ENCODE measurements at regions not wholly inside any gene's neighbourhood (a gene's known extent, or its start where the extent isn't known, plus 50 kb on each side); places are given as distances from the start of the nearest gene placed in this dataset.

DNA sequence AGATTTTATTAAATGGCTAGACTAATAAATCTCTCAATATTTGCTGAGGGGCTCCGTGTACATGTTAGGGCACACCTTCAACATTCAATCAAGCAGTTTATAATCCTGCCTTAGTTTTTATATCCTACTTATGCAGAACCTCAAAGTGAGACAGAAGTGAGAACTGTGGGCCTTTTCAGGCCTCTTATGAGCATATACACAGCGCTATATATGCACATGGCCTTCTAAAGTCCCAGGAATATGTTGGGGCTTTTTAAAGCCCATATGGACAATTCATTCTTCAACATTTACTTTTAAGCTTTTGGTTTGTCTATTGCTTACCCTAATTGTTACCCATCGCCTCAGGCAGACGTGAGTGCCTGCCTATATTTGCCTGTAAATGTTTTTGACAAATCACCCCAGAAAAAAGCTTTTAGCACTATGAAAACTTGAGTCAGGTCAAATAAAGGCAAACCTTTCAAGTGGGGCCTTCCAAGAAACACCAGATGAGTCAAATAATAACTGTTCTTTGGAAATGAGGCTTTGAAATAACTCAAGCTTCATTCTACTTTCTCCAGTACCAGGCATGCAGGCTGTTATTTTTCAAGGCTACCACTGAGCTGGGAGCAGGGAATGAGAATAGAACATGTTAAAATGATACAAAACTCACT lies 58.2 kb downstream of the ESM1 start:
- no peak for DNase-seq

GRCh38 chr5:54924487-54924886 lies 60.9 kb downstream of the ESM1 start:
- DNase-seq, result no peak

GRCh38 chr5:54917323-54917722 lies 68.1 kb downstream of the ESM1 start:
- no peak for DNase-seq

- DNase-seq, result no peak
Observed at GRCh38 chr5:54915466-54916027, 69.8 kb downstream of the ESM1 start.

DNA sequence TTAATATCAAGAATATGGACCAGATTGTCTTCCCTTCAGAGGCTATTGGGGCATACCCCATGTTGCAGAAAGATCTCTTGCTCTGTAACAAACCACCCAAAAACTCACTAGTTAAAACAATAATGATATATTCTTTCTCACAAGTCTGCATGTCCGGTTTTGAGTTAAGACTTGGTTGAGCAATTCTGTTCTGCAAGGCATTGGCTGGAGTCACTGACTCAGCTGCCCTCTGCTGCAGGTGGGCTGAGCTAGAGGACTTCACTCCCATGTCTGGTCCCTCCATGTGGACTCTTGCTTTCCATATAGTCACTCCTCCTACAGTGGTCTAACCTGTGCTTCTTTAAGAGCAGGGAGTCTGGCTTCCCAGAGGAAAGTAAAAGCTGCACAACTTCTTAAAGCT lies 73.4 kb downstream of the ESM1 start:
- no peak for DNase-seq

DNA sequence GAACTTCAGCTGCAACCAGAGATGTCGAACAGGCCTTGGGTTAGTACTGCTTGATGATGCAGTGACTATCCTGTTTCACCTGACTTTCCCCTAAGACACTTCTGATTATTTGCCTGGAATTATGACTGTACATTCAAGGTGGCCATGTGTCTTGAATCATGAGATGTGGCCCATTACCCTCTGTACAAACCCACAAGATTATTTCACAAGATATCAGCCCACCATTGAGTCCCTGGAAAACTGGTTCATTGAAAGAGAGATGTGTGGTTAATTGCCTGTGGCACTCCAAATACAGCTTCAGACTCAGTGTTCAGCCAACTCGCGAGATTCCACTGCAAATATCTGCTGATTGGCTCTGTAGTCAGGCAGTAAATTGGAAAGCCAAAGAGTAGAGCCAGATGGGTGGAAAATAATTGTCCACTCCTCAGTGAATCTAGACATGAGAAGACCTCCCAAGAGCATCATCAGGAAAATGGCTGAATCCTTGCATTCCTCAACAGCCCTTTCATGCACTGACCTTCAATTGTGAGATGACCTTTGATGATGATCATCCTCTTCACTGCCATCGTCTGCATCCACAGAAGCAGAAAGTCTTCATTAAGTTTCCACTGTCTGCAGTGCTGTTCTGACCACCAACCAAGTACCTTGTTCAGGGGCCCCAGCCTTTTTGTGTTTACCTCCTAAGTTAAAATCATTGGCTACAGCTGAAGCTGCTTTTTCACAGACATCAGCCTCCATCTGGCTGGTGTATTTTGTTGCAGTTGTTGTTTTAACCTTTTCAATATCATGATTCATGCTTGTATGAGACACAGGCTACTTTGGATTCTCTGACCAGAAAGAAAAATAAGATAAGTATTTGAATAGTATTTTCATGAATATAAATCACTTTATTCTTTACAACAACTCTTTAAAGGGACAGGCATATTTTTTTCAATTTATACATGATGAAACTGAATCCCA lies 75.2 kb downstream of the ESM1 start:
- DNase-seq, result peak; percentile 32

DNA sequence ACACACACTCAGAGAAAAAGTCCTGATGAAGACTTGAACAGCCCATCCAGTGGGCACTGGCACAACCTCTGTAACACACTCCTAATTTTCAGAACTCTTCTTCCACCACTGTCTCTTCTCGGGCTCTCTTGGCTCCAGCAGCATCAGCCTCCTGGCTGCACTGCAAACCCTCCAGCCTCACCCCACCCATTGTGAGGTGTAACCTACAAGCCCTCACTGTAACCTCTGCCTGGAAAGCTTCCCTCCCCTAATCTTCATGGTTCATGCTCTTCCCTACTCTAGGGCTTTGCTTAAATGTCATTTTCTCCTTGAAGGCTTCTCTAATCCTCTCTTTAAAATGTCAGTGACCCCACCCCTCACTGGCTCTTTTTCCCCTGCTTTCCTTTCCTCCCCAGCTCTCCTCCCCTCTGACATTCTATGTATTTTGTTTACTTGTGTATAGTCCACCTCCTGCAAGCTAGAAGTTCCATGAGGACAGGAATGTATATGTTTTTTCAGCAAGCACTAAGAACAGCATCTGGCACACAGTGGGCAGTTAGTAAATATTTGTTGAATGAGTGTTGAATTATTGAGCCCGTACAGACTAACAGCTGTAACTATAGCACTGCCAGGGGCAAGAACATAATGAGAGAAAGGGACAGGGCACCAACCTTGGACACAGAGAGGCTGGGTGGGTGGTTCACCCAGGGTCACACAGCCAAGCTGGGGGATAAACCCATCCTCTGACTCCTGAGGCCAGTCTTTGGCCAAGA lies 76.4 kb downstream of the ESM1 start:
- DNase-seq, result no peak

- DNase-seq, result peak; percentile 57
Observed at GRCh38 chr5:54905942-54906537, 79.4 kb downstream of the ESM1 start.

- DNase-seq, result no peak
Observed at GRCh38 chr5:54905246-54905795, 80.1 kb downstream of the ESM1 start.

DNA sequence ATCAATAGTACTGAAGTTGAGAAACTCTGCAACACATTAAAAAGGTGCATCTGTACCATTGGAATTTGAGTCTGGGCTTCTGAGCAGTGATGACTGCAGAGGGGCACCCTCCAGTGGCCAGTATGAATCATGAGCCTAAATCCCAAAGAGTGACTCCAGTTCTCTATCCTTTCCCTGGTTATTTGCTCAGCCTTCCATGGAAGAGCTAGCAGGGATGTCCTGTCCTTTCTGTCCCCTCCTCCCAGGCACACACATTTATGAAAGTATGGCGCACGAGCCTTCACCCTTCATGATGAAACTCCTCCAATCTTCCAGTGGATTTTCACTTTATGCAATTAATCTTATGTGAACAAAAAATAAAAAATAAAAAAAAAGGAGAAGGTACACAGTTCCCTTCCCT lies 81.0 kb downstream of the ESM1 start:
- peak; percentile 35 for DNase-seq

GRCh38 chr5:54902791-54903473 lies 82.5 kb downstream of the ESM1 start:
- peak; percentile 78 for DNase-seq

DNA sequence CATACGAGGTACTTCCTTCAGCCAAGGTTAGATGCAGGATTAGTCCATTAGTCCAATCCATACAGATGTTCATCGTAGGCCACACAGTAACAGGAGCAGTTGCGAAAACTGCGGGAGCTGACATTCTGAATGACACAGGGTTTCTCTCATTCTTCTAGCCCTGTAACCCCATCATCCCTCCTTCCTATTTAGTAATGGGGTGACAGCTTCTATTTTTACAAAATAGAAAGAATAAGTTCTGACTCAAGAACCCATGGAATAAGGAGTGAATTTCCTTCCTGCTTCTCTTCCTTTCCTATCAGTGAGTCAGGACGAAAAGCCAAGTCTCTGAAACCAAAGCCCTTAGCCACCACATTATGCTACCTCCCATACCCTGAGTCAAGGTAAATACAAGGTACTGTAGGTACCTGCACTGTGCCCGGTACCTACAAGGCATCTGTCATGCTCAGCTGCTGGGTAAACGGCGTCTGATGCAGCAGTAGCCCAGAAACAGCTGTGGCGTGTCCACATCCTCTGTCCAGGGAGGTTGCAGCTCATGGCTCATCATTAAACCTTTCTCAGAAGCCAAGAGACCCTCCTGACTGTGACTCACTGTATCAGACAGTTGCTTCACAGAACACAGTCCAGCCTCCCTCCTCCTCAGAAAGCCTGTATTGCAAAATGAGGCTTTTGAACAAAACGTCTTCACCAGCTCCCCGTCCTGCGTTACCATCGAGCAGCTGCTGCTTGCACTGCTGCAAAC lies 84.2 kb downstream of the ESM1 start:
- DNase-seq, result no peak

DNA sequence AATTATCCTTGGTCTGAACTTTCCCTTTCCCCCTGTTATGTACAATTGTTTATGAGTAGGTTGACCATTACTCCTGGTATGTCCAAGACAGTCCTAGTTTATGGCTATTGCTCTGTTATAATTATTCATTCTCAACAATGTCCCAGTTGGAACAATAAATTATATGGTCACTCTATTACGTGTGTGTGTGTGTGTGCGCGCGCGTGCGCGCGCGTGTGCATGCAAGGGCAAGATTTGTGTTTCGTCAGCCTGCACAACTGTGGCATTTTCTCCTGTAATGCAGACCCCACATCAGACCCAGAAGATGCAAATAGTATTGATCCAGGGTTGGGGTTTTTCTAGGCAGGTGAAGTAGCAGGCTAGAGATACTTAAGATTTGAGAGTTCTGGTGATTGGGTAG lies 88.4 kb downstream of the ESM1 start:
- no peak for DNase-seq

DNA sequence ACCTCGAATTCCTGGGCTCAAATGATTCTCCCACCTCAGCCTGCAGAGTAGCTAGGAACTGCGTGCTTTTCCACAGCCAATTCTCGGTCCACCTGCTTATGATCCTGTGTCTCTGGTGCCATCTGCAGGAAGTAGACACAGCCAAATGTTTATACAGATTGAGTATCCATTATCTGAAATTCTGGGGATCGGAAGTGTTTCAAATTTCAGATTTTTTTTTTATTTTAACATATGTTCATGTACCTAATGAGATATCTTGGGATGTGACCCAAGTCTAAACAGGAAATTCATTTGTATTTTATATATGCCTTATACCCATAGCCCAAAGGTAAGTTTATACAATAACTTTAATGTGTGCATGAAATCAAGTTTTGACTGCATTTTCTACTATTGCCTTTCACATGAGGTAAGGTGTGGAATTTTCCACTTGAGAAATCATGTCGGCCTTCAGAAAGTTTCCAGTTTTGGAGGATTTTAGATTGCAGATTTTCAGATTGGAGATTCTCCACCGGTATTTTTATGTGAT lies 89.5 kb downstream of the ESM1 start:
- DNase-seq, result peak; percentile 42

- no peak for DNase-seq
Observed at GRCh38 chr5:54894957-54895815, 90.2 kb downstream of the ESM1 start.

DNA sequence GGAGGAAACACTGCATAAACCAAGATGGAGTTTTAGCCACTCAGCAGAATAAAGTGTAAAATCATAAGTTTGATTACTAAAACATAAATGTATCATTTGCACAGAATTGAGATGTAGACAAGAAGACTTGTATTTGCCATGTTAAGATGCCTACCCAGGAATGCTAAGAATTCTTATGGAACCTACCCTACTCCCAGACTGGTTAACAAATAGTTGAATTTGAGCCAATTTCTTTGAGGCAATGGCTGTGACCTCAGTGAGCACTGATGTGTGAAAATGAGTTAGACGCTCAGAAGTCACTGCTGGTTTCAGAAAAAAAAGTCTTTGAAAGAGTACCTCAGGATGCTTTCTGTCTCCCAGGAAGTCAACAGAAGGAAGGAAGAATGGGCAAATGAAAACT lies 95.6 kb downstream of the ESM1 start:
- no peak for DNase-seq

DNA sequence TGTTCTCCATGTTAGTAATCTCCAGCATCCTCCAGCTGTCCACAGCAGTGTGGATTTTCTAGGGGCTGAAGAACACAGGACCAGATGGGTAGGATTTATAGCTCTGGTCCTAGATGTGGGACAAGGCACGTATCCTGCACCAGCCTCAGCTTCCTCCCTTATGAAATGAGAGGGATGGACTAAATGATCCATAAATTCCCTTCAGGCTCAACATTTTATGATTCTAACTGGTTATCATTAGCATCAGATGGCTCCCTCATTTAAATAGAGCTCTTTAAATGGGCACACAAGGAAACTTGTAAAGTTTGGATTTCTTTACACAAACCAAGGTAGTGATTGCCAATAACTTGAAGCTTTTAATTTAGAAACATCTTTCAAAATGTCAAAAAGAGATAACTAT lies 97.7 kb downstream of the ESM1 start:
- no peak for DNase-seq

DNA sequence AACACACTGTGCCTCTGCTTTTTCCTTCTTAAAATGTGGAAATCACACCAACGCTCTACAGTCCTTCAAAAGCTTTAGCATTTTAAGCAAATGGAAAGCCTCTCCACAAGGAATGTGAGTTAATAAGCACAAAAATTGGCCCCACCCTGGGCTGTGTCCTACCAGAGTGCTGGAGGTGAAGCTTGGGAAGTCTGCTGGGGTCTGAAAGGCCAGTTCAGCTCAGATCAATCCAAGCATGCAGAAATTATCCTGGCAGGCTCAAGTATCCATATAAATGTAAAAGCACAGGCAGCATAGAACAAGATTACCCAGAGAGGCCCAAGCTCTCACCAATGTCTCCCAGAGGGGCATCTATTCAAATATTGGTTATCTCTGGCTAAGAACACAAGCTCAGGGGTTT lies 98.5 kb downstream of the ESM1 start:
- DNase-seq, result no peak

DNA sequence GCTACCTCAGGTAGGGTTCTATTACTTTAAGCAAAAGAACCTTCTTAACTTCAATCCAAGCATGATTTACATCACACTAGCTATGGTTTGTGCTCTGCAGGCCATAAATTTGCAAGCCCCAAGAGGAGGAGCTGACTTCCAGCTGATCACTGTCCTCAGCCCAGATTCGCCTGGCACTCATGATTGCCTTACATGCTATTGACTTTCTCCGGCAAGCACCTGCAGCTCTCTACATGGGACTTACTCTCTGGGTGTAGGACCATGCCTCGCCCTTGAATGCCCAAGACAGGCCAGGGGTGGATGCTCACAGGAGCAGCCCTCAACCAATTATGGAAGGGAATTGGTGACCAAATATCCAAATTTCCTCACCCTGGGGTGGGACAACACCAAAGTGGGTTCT lies 99.8 kb downstream of the ESM1 start:
- DNase-seq, result no peak

DNA sequence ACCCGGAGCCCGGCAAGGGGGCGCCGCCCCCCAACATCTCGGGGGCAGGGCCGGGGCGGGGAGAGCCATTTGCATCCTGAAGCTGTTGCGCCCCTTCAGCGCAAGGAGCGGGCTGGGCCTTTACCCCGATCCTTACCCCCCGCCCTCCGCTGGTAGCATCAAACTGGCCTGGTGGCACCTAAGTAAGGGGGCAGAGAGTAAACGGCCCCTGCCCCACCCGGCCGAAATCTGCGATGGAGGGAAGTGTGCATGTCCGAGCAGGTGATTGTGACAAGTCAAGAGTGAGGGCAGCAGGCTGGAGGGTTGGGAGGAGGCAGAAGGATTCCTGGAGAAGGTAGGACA lies 101.2 kb downstream of the ESM1 start:
- DNase-seq, result no peak
